BLaER1 (cell line): ENCODE measurements at regions not wholly inside any gene's neighbourhood (a gene's known extent, or its start where the extent isn't known, plus 50 kb on each side); places are given as distances from the start of the nearest gene placed in this dataset.

ENCODE experiments used
- H3K27ac ChIP-seq: shearing (Covaris generic); formaldehyde crosslinking; 2 replicates; pipeline ENCODE4 v1.8.1; 2022
- H3K27me3 ChIP-seq: shearing (Covaris generic); formaldehyde crosslinking; 2 replicates; pipeline ENCODE4 v1.8.1; 2022
- H3K36me3 ChIP-seq: shearing (Covaris generic); formaldehyde crosslinking; 2 replicates; pipeline ENCODE4 v1.8.1; 2022
- H3K4me1 ChIP-seq: shearing (Covaris generic); formaldehyde crosslinking; 2 replicates; pipeline ENCODE4 v1.8.1; 2022
- H3K4me2 ChIP-seq: shearing (Covaris generic); formaldehyde crosslinking; 2 replicates; pipeline ENCODE4 v1.8.1; 2022
- H3K4me3 ChIP-seq: shearing (Covaris generic); formaldehyde crosslinking; 2 replicates; pipeline ENCODE4 v1.8.1; 2022
- H3K9ac ChIP-seq: shearing (Covaris generic); formaldehyde crosslinking; 2 replicates; pipeline ENCODE4 v1.8.1; 2022
- H3K9me3 ChIP-seq: shearing (Covaris generic); formaldehyde crosslinking; 2 replicates; pipeline ENCODE4 v1.8.1; 2022
- H4K20me1 ChIP-seq: shearing (Covaris generic); formaldehyde crosslinking; 2 replicates; pipeline ENCODE4 v1.8.1; 2022
- Cebpa-rat ChIP-seq: shearing (Covaris generic); IDR thresholded peaks from 2 replicates; pipeline ENCODE4 v1.8.1; 2022

GRCh38 chr5:114839360-114839759 lies 330.3 kb downstream of the TRIM36 start:
- Histone ChIP-seq H3K27ac (no peak overlapping the region), H3K36me3 (no peaks in the 10 kb centered on the region), H3K9me3 (0 out of 2 replicates have a peak, but pooled peaks cover 1% of the 10 kb centered on the region), H3K4me3 (no peak overlapping the region), H3K27me3 (no peaks in the 10 kb centered on the region), H3K4me1 (no peaks in the 10 kb centered on the region), H3K4me2 (no peak overlapping the region), H4K20me1 (no peaks in the 10 kb centered on the region), H3K9ac (no peak overlapping the region)
- TF ChIP-seq Cebpa-rat: no peak

GRCh38 chr5:114838937-114839336 lies 330.8 kb downstream of the TRIM36 start:
- Histone ChIP-seq H3K36me3 (no peaks in the 10 kb centered on the region), H3K4me2 (no peak overlapping the region), H3K4me1 (no peaks in the 10 kb centered on the region), H3K9me3 (no peaks in the 10 kb centered on the region), H3K27ac (no peak overlapping the region), H3K4me3 (no peak overlapping the region), H3K9ac (no peak overlapping the region), H4K20me1 (no peaks in the 10 kb centered on the region), H3K27me3 (no peaks in the 10 kb centered on the region)
- TF ChIP-seq Cebpa-rat: no peak

GRCh38 chr5:114830114-114830513 lies 339.6 kb downstream of the TRIM36 start:
- Histone ChIP-seq H3K4me2 (no peak overlapping the region), H3K27ac (no peak overlapping the region), H3K9me3 (peaks cover 15% of the 10 kb centered on the region), H4K20me1 (no peaks in the 10 kb centered on the region), H3K4me1 (peaks cover 10% of the 10 kb centered on the region), H3K36me3 (no peaks in the 10 kb centered on the region), H3K9ac (no peak overlapping the region), H3K4me3 (no peak overlapping the region), H3K27me3 (no peaks in the 10 kb centered on the region)
- TF ChIP-seq Cebpa-rat: no peak

GRCh38 chr5:114822863-114823262 lies 346.8 kb downstream of the TRIM36 start:
- Histone ChIP-seq H3K27ac (no peak overlapping the region), H4K20me1 (no peaks in the 10 kb centered on the region), H3K9me3 (peaks cover 30% of the 10 kb centered on the region), H3K9ac (no peak overlapping the region), H3K36me3 (no peaks in the 10 kb centered on the region), H3K4me3 (no peak overlapping the region), H3K4me1 (no peaks in the 10 kb centered on the region), H3K4me2 (no peak overlapping the region), H3K27me3 (no peaks in the 10 kb centered on the region)
- TF ChIP-seq Cebpa-rat: no peak

- Histone ChIP-seq H3K9me3 (peaks cover 30% of the 10 kb centered on the region), H3K27ac (no peak overlapping the region)
- no peak for TF ChIP-seq Cebpa-rat
Observed at GRCh38 chr5:114822436-114822835, 347.3 kb downstream of the TRIM36 start.

GRCh38 chr5:114790403-114790792 lies 379.3 kb downstream of the TRIM36 start:
- Histone ChIP-seq H4K20me1 (no peaks in the 10 kb centered on the region), H3K27me3 (no peaks in the 10 kb centered on the region), H3K4me3 (no peak overlapping the region), H3K4me2 (no peak overlapping the region), H3K27ac (no peak overlapping the region), H3K9ac (no peak overlapping the region), H3K9me3 (no peaks in the 10 kb centered on the region), H3K4me1 (0 out of 2 replicates have a peak, but pooled peaks cover 4% of the 10 kb centered on the region), H3K36me3 (no peaks in the 10 kb centered on the region)
- TF ChIP-seq Cebpa-rat: no peak

More at GRCh38 chr5:114822436-114822835, 347.3 kb downstream of the TRIM36 start:
- no peaks in the 10 kb centered on the region for H4K20me1 ChIP-seq
- no peaks in the 10 kb centered on the region for H3K27me3 ChIP-seq
- H3K4me2 ChIP-seq: no peak overlapping the region
- H3K4me1 ChIP-seq: no peaks in the 10 kb centered on the region
- no peak overlapping the region for H3K9ac ChIP-seq
- H3K4me3 ChIP-seq: no peak overlapping the region
- H3K36me3 ChIP-seq: no peaks in the 10 kb centered on the region

- Histone ChIP-seq H3K9ac (no peak overlapping the region), H3K4me2 (no peak overlapping the region)
Observed at GRCh38 chr5:114789773-114790402, 379.8 kb downstream of the TRIM36 start.

GRCh38 chr5:114782869-114783268 lies 386.8 kb downstream of the TRIM36 start:
- H3K4me3 ChIP-seq: no peak overlapping the region
- H3K9me3 ChIP-seq: no peaks in the 10 kb centered on the region
- H3K27ac ChIP-seq: no peak overlapping the region
- no peak for TF ChIP-seq Cebpa-rat
- no peaks in the 10 kb centered on the region for H4K20me1 ChIP-seq
- H3K4me1 ChIP-seq: no peaks in the 10 kb centered on the region
- no peak overlapping the region for H3K4me2 ChIP-seq
- H3K9ac ChIP-seq: no peak overlapping the region
- H3K27me3 ChIP-seq: no peaks in the 10 kb centered on the region
- no peaks in the 10 kb centered on the region for H3K36me3 ChIP-seq

More at GRCh38 chr5:114789773-114790402, 379.8 kb downstream of the TRIM36 start:
- Histone ChIP-seq H3K27ac (no peak overlapping the region), H3K36me3 (no peaks in the 10 kb centered on the region), H3K4me1 (0 out of 2 replicates have a peak, but pooled peaks cover 4% of the 10 kb centered on the region), H3K4me3 (no peak overlapping the region), H3K27me3 (no peaks in the 10 kb centered on the region), H4K20me1 (no peaks in the 10 kb centered on the region), H3K9me3 (no peaks in the 10 kb centered on the region)
- no peak for TF ChIP-seq Cebpa-rat

GRCh38 chr5:114782177-114782576 lies 387.5 kb downstream of the TRIM36 start:
- H3K4me1 ChIP-seq: no peaks in the 10 kb centered on the region
- no peak overlapping the region for H3K4me3 ChIP-seq
- no peak overlapping the region for H3K27ac ChIP-seq
- H3K36me3 ChIP-seq: no peaks in the 10 kb centered on the region
- TF ChIP-seq Cebpa-rat: no peak
- no peak overlapping the region for H3K9ac ChIP-seq
- no peaks in the 10 kb centered on the region for H4K20me1 ChIP-seq
- H3K27me3 ChIP-seq: no peaks in the 10 kb centered on the region
- H3K9me3 ChIP-seq: no peaks in the 10 kb centered on the region
- no peak overlapping the region for H3K4me2 ChIP-seq

GRCh38 chr5:114780290-114780689 lies 389.4 kb downstream of the TRIM36 start:
- H3K36me3 ChIP-seq: no peaks in the 10 kb centered on the region
- no peak overlapping the region for H3K4me2 ChIP-seq
- no peak overlapping the region for H3K9ac ChIP-seq
- no peak overlapping the region for H3K27ac ChIP-seq
- no peaks in the 10 kb centered on the region for H3K9me3 ChIP-seq
- no peak overlapping the region for H3K4me3 ChIP-seq
- no peaks in the 10 kb centered on the region for H3K27me3 ChIP-seq
- no peak for TF ChIP-seq Cebpa-rat
- H4K20me1 ChIP-seq: no peaks in the 10 kb centered on the region
- H3K4me1 ChIP-seq: no peaks in the 10 kb centered on the region

GRCh38 chr5:114744406-114744805 lies 382.5 kb downstream of the KCNN2 start:
- H3K9me3 ChIP-seq: no peaks in the 10 kb centered on the region
- no peak overlapping the region for H3K27ac ChIP-seq
- 0 out of 2 replicates have a peak, but pooled peaks cover 12% of the 10 kb centered on the region for H3K4me1 ChIP-seq
- no peaks in the 10 kb centered on the region for H4K20me1 ChIP-seq
- no peak for TF ChIP-seq Cebpa-rat
- no peaks in the 10 kb centered on the region for H3K27me3 ChIP-seq
- H3K4me3 ChIP-seq: no peak overlapping the region
- no peak overlapping the region for H3K4me2 ChIP-seq
- no peak overlapping the region for H3K9ac ChIP-seq
- no peaks in the 10 kb centered on the region for H3K36me3 ChIP-seq
